ENCODE measurements at regions not wholly inside any gene's neighbourhood (a gene's known extent, or its start where the extent isn't known, plus 50 kb on each side); places are given as distances from the start of the nearest gene placed in this dataset.

DNA sequence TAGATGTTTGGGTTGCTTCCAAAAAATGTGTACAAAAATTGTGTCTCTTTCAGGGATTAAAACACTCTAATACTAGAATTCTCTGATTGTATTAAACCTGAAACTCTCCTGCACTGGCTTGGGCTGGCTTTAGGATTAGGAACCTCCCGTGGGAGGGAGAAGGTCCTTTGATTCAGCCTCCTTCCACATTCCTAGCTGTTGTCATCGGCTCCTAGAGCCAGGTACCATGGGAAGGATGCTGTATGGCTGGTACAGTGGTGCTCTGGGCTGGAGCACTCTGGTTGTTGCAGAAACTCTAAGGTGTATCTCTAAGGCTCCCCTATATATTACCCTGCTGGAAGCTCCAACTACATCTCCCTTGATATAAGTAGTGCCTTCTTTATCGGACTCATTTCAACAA, 245.2 kb upstream of the FOXK1 start:
- no peak for DNase-seq (ENCODE audit: low read depth)
- H3K4me3 ChIP-seq (ENCODE audit: low read length), result no peak overlapping the region
- TF ChIP-seq CTCF (conservative IDR thresholded peaks at IDR 0.05; ENCODE audit: low read length), result no peak

GRCh38 chr7:4437916-4438315, 244.2 kb upstream of the FOXK1 start:
- TF ChIP-seq CTCF (conservative IDR thresholded peaks at IDR 0.05; ENCODE audit: low read length), result no peak
- DNase-seq (ENCODE audit: low read depth), result no peak
- H3K4me3 ChIP-seq (ENCODE audit: low read length), result no peak overlapping the region

DNA sequence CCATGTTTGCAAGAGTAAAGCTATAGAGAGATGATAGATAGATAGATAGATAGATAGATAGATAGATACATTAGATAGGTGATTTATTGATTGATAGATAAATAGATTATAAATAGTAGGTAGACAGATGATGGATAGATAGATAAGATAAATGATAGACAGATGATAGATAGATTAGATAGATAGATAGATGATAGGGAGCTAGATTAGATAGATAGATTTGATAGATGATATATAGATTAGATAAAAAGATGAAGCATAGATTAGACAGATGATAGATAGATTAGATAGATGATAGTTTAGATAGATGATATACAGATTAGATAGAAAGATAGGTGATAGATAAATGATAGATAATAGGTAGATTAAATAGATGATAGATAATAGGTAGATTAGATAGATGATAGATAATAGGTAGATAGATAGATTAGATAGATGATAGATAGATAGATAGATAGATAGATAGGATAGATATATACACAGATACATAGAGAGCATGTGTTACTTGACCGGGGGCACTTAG, 243.3 kb upstream of the FOXK1 start:
- no peak for TF ChIP-seq CTCF (conservative IDR thresholded peaks at IDR 0.05; ENCODE audit: low read length)
- no peak for DNase-seq (ENCODE audit: low read depth)
- no peak overlapping the region for H3K4me3 ChIP-seq (ENCODE audit: low read length)

DNA sequence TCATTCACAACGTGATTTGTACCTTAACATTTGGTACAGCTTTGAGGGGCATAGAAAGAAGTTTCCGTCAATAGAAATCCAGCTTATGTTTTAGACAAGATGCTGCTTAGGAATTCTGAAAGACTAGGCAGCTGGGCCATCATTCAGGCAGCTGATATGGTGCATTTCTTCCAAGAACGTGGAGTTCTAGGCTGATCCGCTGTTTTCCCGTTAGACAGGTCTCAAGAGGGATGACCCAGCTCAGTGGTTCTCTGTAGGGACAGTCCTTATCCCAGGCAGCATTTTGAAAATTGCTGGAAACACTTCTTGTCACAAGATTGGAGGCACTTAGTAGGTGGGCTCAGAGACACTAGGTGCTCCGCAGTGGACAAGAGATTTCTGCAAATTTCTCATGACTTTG, 242.7 kb upstream of the FOXK1 start:
- TF ChIP-seq CTCF (conservative IDR thresholded peaks at IDR 0.05; ENCODE audit: low read length), result no peak
- DNase-seq (ENCODE audit: low read depth), result no peak
- H3K4me3 ChIP-seq (ENCODE audit: low read length), result no peak overlapping the region

DNA sequence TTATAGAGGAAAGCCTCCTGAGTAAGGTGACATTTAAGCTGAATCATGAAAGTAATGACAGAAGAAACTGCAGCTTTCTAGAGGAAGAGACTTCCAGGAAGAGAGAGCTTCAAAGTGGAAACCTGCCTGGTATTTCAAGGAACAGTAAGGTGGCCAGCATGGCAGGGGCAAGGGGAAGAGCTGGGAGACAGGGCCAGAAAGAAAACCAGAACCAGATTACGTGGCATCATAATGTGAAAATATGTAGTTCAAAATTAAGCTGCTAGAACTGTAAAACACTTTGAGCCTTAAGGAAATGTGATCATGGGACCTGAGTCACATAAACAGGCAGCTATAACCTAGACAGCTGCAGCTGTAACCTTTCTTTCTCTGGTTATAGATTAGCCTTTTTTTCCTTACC, 238.0 kb upstream of the FOXK1 start:
- no peak overlapping the region for H3K4me3 ChIP-seq (ENCODE audit: low read length)
- DNase-seq (ENCODE audit: low read depth), result no peak
- no peak for TF ChIP-seq CTCF (conservative IDR thresholded peaks at IDR 0.05; ENCODE audit: low read length)

DNA sequence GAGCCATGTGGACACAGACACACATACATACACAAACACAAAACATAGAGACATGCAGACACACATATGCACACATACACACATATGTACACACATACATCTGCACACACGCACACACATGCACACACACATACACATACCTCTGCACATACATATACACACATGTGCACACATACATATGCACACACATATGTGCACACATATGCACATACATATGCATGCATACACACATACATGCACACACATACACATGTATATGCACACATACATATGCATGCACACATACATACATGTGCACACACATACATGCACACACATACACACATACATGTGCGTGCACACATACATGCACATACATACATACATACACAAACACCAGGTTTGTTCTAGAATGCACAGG, 236.3 kb upstream of the FOXK1 start:
- DNase-seq (ENCODE audit: low read depth), result no peak
- no peak overlapping the region for H3K4me3 ChIP-seq (ENCODE audit: low read length)
- no peak for TF ChIP-seq CTCF (conservative IDR thresholded peaks at IDR 0.05; ENCODE audit: low read length)

DNA sequence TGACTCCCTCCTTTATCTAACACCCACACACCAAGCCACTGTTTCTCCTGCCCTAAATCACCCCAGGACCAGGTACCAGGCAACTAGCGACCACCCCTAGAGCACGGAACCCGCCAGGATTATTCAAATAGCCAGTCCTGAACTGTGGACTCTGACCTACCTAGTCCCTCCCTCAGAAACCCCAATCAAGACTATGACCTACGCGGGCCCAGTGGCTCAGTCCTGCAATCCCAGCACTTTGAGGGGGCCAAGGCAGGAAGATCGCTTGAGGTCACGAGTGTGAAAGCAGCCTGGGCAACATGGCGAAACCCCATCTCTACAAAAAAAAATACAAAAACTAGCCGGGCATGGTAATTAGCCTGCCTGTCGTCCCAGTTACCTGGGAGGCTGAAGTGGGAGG, 232.8 kb upstream of the FOXK1 start:
- no peak for DNase-seq (ENCODE audit: low read depth)
- TF ChIP-seq CTCF (conservative IDR thresholded peaks at IDR 0.05; ENCODE audit: low read length), result no peak
- H3K4me3 ChIP-seq (ENCODE audit: low read length), result no peak overlapping the region
